MM.1S (cell line): ENCODE measurements at regions not wholly inside any gene's neighbourhood (a gene's known extent, or its start where the extent isn't known, plus 50 kb on each side); places are given as distances from the start of the nearest gene placed in this dataset.

Source experiments
- DNase-seq: peaks from one replicate; pipeline ENCODE4 v3.0.0-alpha.2; 2015
- H2AFZ ChIP-seq: fragments of 300-600 bp; sonication (generic); 2 replicates; pipeline ENCODE4 v1.6.0; 2016; ENCODE audit warnings: antibody characterized with exemption, low read length
- H3F3A ChIP-seq: fragments of 300-600 bp; sonication (generic); 2 replicates; pipeline ENCODE4 v1.6.1; 2016; ENCODE audit warnings: mild to moderate bottlenecking, antibody characterized with exemption, low read length, moderate library complexity, mixed read lengths; ENCODE audit not compliant: insufficient read depth
- H3K27ac ChIP-seq: fragments of 300-600 bp; sonication (generic); 2 replicates; pipeline ENCODE4 v1.5.1; 2016; ENCODE audit warnings: mild to moderate bottlenecking, low read length
- H3K27me3 ChIP-seq: fragments of 300-600 bp; sonication (generic); replicated peaks from 2 replicates; pipeline ENCODE4 v1.6.0; 2016; ENCODE audit warnings: low read length; ENCODE audit not compliant: insufficient read depth
- H3K36me3 ChIP-seq: fragments of 300-600 bp; sonication (generic); replicated peaks from 2 replicates; pipeline ENCODE4 v1.6.1; 2016; ENCODE audit warnings: mild to moderate bottlenecking, low read length, mixed read lengths; ENCODE audit not compliant: insufficient read depth
- H3K4me1 ChIP-seq: fragments of 300-600 bp; sonication (generic); 2 replicates; pipeline ENCODE4 v1.6.1; 2016; ENCODE audit warnings: low read length, mixed read lengths
- H3K4me2 ChIP-seq: fragments of 300-600 bp; sonication (generic); 2 replicates; pipeline ENCODE4 v1.6.0; 2016; ENCODE audit warnings: low read depth, low read length
- H3K4me3 ChIP-seq: fragments of 300-600 bp; sonication (generic); 2 replicates; pipeline ENCODE4 v1.5.1; 2016; ENCODE audit warnings: low read length, mixed read lengths
- H3K79me2 ChIP-seq: fragments of 300-600 bp; sonication (generic); 2 replicates; pipeline ENCODE4 v1.6.1; 2016; ENCODE audit warnings: mixed run types, low read length, mixed read lengths
- H3K9ac ChIP-seq: fragments of 300-600 bp; sonication (generic); 2 replicates; pipeline ENCODE4 v1.6.1; 2016; ENCODE audit warnings: low read length, mixed read lengths
- H3K9me2 ChIP-seq: fragments of 300-600 bp; sonication (generic); replicated peaks from 2 replicates; pipeline ENCODE4 v1.6.1; 2016; ENCODE audit warnings: mild to moderate bottlenecking, low read length, mixed read lengths; ENCODE audit not compliant: insufficient read depth
- H3K9me3 ChIP-seq: fragments of 300-600 bp; sonication (generic); replicated peaks from 2 replicates; pipeline ENCODE4 v1.6.1; 2016; ENCODE audit warnings: mild to moderate bottlenecking, low read length, mixed read lengths; ENCODE audit not compliant: insufficient read depth
- H4K20me1 ChIP-seq: fragments of 300-600 bp; sonication (generic); 2 replicates; pipeline ENCODE4 v1.6.1; 2016; ENCODE audit warnings: mild to moderate bottlenecking, low read length, moderate library complexity, mixed read lengths; ENCODE audit not compliant: insufficient read depth
- CTCF ChIP-seq: fragments of 300-600 bp; sonication (generic); IDR thresholded peaks from 2 replicates; pipeline ENCODE4 v1.5.1; 2016; ENCODE audit warnings: antibody characterized with exemption, low read length, mixed read lengths
- EZH2 ChIP-seq: fragments of 300-600 bp; sonication (generic); optimal IDR thresholded peaks from 2 replicates; pipeline ENCODE3; 2017; ENCODE audit warnings: low read depth, mild to moderate bottlenecking, antibody characterized with exemption, low read length, mixed read lengths
- EZH2phosphoT487 ChIP-seq: fragments of 300-600 bp; sonication (generic); IDR thresholded peaks from 2 replicates; pipeline ENCODE4 v1.6.1; 2018; ENCODE audit warnings: antibody characterized with exemption, low read length

DNA sequence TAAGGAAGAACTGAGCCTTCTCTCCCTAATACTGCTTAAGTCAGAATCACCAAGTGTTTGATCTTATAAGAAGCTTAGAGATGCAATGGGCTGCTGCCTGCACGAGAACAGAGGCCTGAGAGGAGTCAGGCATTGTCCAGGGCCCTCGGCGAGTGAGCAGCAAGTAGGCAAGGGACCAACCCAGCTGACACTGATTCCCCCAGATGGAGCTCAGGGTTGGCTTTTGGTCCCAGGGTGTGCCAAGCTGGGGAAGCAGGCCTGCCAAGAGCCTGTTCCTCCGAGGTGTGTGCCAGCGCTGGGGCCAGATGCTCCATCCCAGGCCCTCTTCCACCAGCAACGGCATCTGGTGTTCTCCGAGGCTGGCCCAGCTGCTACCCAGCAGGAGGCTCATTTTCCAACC, 222.0 kb upstream of the ZMIZ1 start:
- Histone ChIP-seq H3K4me3 (no peak overlapping the region), H3K27ac (no peak overlapping the region), H3K9me2 (no peaks in the 10 kb centered on the region), H3K27me3 (no peaks in the 10 kb centered on the region), H3K79me2 (no peaks in the 10 kb centered on the region), H3K4me1 (no peaks in the 10 kb centered on the region), H4K20me1 (no peaks in the 10 kb centered on the region), H3F3A (no peaks in the 10 kb centered on the region), H3K4me2 (no peak overlapping the region), H2AFZ (no peak overlapping the region), H3K9ac (no peak overlapping the region), H3K9me3 (no peaks in the 10 kb centered on the region), H3K36me3 (no peaks in the 10 kb centered on the region)
- DNase-seq, result no peak
- TF ChIP-seq EZH2 (no peak), EZH2phosphoT487 (no peak), CTCF (no peak)

GRCh38 chr10:78847485-78847884, 221.3 kb upstream of the ZMIZ1 start:
- H2AFZ ChIP-seq, result no peak overlapping the region
- no peaks in the 10 kb centered on the region for H3K4me1 ChIP-seq
- H3K4me3 ChIP-seq, result no peak overlapping the region
- no peaks in the 10 kb centered on the region for H3K36me3 ChIP-seq
- H3K9me2 ChIP-seq, result no peaks in the 10 kb centered on the region
- H3F3A ChIP-seq, result no peaks in the 10 kb centered on the region
- H3K9ac ChIP-seq, result no peak overlapping the region
- H3K4me2 ChIP-seq, result no peak overlapping the region
- TF ChIP-seq CTCF, result no peak
- no peak for TF ChIP-seq EZH2phosphoT487
- no peak for TF ChIP-seq EZH2
- H3K9me3 ChIP-seq, result no peaks in the 10 kb centered on the region
- no peak overlapping the region for H3K27ac ChIP-seq
- no peaks in the 10 kb centered on the region for H3K79me2 ChIP-seq
- H4K20me1 ChIP-seq, result no peaks in the 10 kb centered on the region
- H3K27me3 ChIP-seq, result no peaks in the 10 kb centered on the region
- no peak for DNase-seq

- H3K9me2 ChIP-seq, result no peaks in the 10 kb centered on the region
- no peaks in the 10 kb centered on the region for H3K4me1 ChIP-seq
- TF ChIP-seq EZH2phosphoT487 (no peak), EZH2 (no peak), CTCF (no peak)
- no peak overlapping the region for H3K4me2 ChIP-seq
- no peaks in the 10 kb centered on the region for H3K36me3 ChIP-seq
- H3K9ac ChIP-seq, result no peak overlapping the region
- no peaks in the 10 kb centered on the region for H4K20me1 ChIP-seq
- DNase-seq, result no peak
- H3K27ac ChIP-seq, result no peak overlapping the region
- no peak overlapping the region for H2AFZ ChIP-seq
- H3K27me3 ChIP-seq, result no peaks in the 10 kb centered on the region
- no peaks in the 10 kb centered on the region for H3F3A ChIP-seq
- no peak overlapping the region for H3K4me3 ChIP-seq
- no peaks in the 10 kb centered on the region for H3K79me2 ChIP-seq
- no peaks in the 10 kb centered on the region for H3K9me3 ChIP-seq
These were observed 219.7 kb upstream of the ZMIZ1 start for GRCh38 chr10:78849115-78849514.

GRCh38 chr10:78849731-78850130, 219.0 kb upstream of the ZMIZ1 start:
- H3K27ac ChIP-seq, result no peak overlapping the region
- H3K4me2 ChIP-seq, result no peak overlapping the region
- H2AFZ ChIP-seq, result no peak overlapping the region
- H3K27me3 ChIP-seq, result no peaks in the 10 kb centered on the region
- H3K4me1 ChIP-seq, result no peaks in the 10 kb centered on the region
- H3F3A ChIP-seq, result no peaks in the 10 kb centered on the region
- H3K9ac ChIP-seq, result no peak overlapping the region
- no peak for DNase-seq
- H3K9me2 ChIP-seq, result no peaks in the 10 kb centered on the region
- no peak for TF ChIP-seq CTCF
- TF ChIP-seq EZH2, result no peak
- TF ChIP-seq EZH2phosphoT487, result no peak
- no peaks in the 10 kb centered on the region for H4K20me1 ChIP-seq
- H3K4me3 ChIP-seq, result no peak overlapping the region
- no peaks in the 10 kb centered on the region for H3K9me3 ChIP-seq
- H3K36me3 ChIP-seq, result no peaks in the 10 kb centered on the region
- no peaks in the 10 kb centered on the region for H3K79me2 ChIP-seq
